GM06990 (cell line): ENCODE measurements at regions not wholly inside any gene's neighbourhood (a gene's known extent, or its start where the extent isn't known, plus 50 kb on each side); places are given as distances from the start of the nearest gene placed in this dataset.

Source experiments
- DNase-seq: peaks from one replicate; pipeline ENCODE4 v3.0.0-alpha.2; 2011; ENCODE audit not compliant: insufficient read length; ENCODE audit errors: extremely low read depth
- H3K27me3 ChIP-seq: replicated peaks from 2 replicates; pipeline ENCODE4 v1.6.0; 2011; ENCODE audit warnings: low read length; ENCODE audit not compliant: control insufficient read depth, insufficient read depth
- H3K36me3 ChIP-seq: 2 replicates; pipeline ENCODE4 v1.5.1; 2011; ENCODE audit warnings: low read length; ENCODE audit not compliant: control insufficient read depth, insufficient read depth
- H3K4me3 ChIP-seq: replicated peaks from 2 replicates; pipeline ENCODE4 v1.5.1; 2011; ENCODE audit warnings: low read depth, mild to moderate bottlenecking, control low read depth, low read length
- CTCF ChIP-seq: IDR thresholded peaks from 2 replicates; pipeline ENCODE4 v1.5.1; 2011; ENCODE audit warnings: low read length, control low read depth, mild to moderate bottlenecking, inconsistent platforms; ENCODE audit not compliant: insufficient read depth, poor library complexity, severe bottlenecking

GRCh38 chr17:33987162-33987561 lies 267.9 kb upstream of the CCL2 start:
- no peak for TF ChIP-seq CTCF
- no peak for DNase-seq
- no peaks in the 10 kb centered on the region for H3K27me3 ChIP-seq
- H3K4me3 ChIP-seq, result no peak overlapping the region
- no peaks in the 10 kb centered on the region for H3K36me3 ChIP-seq

GRCh38 chr17:33989361-33990148 lies 265.5 kb upstream of the CCL2 start:
- Histone ChIP-seq H3K27me3 (no peaks in the 10 kb centered on the region), H3K4me3 (no peak overlapping the region), H3K36me3 (no peaks in the 10 kb centered on the region)
- no peak for DNase-seq
- TF ChIP-seq CTCF, result no peak

GRCh38 chr17:33990943-33991706 lies 264.0 kb upstream of the CCL2 start:
- Histone ChIP-seq H3K36me3 (no peaks in the 10 kb centered on the region), H3K4me3 (no peak overlapping the region), H3K27me3 (no peaks in the 10 kb centered on the region)
- TF ChIP-seq CTCF, result no peak
- DNase-seq, result no peak

- no peak for TF ChIP-seq CTCF
- DNase-seq, result no peak
- H3K36me3 ChIP-seq, result no peaks in the 10 kb centered on the region
- no peaks in the 10 kb centered on the region for H3K27me3 ChIP-seq
- H3K4me3 ChIP-seq, result no peak overlapping the region
These were observed 263.0 kb upstream of the CCL2 start for GRCh38 chr17:33992113-33992512.

- no peak for DNase-seq
- Histone ChIP-seq H3K4me3 (no peak overlapping the region), H3K27me3 (no peaks in the 10 kb centered on the region), H3K36me3 (no peaks in the 10 kb centered on the region)
- TF ChIP-seq CTCF, result no peak
These were observed 254.4 kb upstream of the CCL2 start for GRCh38 chr17:34000639-34001038.
